Jurkat, Clone E6-1 (cell line): ENCODE measurements at regions not wholly inside any gene's neighbourhood (a gene's known extent, or its start where the extent isn't known, plus 50 kb on each side); places are given as distances from the start of the nearest gene placed in this dataset.

Experiments used
- DNase-seq: peaks from one replicate; pipeline ENCODE4 v3.0.0-alpha.2; 2011; ENCODE audit warnings: low read depth, low spot score
- H3K4me3 ChIP-seq: 2 replicates; pipeline ENCODE4 v1.5.1; 2011; ENCODE audit warnings: mild to moderate bottlenecking, low read length, control low read depth, moderate library complexity

DNA sequence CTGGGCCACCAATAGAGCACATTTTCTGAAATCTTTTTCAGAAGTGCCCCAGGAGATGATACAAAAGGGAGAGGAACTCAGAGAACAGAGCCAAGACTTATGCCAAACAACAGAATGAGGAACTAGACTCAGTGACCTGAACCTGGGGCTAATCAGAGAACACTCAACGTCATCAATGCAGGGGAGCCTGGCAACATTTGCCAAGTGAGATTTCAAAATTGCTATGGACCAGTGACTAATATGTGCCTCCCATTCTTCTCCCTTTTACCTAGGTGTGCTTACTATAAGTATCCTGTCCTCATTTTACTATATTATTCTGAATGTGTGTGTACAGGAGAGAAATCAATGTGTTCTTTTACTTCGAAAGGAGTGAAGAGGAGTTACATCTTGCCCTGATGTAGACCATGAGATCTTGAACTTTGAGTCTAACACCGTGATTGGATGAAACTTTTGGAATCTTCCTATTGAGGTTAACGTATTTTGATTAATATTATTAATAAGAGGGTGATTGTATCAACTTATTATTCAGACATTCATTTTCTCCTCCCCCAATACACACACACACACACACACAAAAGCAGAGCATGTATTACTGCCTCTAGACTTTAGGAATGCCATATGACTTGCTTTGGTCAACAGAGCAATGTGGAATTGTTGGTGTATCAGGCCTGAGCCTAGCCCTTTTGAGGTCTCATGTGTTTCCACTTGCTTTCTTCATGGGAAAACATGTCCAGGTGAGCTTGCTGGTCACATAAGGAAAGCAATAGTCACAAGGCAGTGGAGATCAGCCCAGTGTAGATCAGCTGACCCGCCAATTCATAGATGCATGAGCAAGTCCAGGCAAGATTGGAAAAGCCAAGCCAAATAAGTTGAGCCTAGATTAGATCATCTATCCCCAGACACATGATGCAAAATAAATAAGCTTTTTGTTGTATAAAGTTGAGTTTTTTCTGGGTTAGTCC lies 80.3 kb upstream of the ETS2 start:
- H3K4me3 ChIP-seq, result no peak overlapping the region

DNA sequence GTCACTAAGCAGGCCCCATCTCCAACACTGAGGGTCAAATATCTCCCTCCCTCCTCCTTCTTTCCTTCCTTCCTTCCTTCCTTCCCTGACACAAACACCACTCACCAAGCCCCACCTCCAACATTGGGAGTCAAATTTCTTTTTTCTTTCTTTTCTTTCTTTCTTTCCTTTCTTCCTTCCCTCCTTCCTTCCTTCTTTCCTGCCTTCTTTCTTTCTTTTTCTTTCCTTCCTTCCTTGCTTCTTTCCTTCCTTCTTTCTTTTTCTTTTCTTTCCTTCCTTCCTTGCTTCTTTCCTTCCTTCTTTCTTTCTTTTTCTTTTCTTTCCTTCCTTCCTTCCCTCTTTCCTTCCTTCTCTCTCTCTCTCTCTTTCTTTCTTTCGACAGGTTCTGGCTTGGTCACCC lies 79.2 kb upstream of the ETS2 start:
- no peak overlapping the region for H3K4me3 ChIP-seq
- no peak for DNase-seq

More for the DNA sequence above, 80.3 kb upstream of the ETS2 start:
- DNase-seq, result no peak

DNA sequence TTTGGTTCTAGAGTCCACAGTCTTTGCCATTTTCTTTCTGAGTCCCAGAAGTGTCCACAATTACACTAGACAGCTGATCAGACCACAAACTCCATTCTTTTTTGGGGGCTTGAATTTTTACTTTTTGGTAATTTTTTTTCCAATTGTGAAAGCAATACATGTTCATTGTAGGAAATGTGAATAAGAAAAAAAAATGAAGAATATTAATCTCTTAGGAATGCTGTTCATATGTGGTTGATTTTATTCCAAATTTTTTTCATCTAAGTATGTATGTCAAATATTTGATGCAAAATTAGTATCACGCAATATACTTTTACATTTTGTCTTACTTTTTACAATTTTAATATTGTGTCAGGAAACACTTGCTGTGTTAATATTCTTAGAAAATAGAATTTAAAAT lies 76.4 kb upstream of the ETS2 start:
- DNase-seq, result no peak

DNA sequence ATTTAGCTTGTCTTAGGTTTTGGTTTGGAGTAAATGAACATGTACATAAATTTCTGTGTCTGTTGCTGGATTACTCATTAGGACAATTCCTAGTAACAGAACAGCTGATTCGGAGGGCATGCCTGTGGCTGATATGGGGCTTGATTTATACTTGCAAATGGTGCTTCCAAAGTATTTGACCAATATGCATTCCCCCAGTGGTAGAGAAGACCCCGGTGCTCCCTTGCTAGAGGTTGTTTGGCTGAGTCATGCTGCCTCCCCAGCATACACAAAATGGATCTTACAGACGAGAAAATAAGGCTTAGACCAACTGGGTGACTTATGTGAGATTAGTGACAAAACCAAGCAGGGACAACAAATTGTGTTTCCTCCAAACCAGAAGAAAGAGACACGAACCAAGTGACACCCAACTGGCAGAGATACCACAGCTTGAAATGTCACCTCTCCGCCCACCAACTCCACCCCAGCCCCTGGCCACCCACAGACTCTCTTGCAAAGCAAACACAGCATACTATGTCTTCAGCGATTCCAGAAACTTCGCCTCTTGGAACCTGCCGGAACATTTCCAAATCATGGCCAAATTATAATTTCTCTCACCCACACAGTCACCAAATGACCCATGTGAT lies 75.9 kb upstream of the ETS2 start:
- no peak for DNase-seq

More for the DNA sequence above, 76.4 kb upstream of the ETS2 start:
- H3K4me3 ChIP-seq, result no peak overlapping the region

DNA sequence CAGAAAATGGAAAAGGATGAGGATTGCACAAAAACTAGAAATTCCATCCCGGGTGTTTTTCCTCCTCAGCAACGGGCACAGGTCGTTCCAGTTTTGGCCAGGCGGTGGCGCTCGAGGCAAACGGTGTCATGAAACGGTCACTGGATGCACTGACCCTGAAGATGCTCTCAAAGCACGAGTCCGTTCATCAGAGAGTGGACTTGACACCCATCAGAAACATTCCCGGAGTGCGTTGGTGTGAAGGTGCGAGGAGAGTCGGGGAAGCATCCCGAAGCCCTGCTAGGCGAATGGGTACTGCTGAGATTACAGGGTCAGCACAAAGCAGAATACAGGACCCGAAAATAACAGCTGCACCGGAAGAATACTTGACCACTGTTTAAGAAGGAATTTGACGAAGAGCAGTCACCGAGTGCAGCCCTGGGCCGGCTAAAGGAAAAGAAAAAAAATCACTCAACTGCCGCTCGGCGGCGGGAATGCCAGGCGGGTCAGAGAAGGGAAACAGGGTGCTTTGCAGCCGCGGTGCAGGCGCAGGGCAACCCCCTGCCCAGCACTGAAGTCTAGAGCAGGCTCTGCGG lies 71.7 kb upstream of the ETS2 start:
- no peak for DNase-seq
- no peak overlapping the region for H3K4me3 ChIP-seq

More for the DNA sequence above, 75.9 kb upstream of the ETS2 start:
- no peak overlapping the region for H3K4me3 ChIP-seq

DNA sequence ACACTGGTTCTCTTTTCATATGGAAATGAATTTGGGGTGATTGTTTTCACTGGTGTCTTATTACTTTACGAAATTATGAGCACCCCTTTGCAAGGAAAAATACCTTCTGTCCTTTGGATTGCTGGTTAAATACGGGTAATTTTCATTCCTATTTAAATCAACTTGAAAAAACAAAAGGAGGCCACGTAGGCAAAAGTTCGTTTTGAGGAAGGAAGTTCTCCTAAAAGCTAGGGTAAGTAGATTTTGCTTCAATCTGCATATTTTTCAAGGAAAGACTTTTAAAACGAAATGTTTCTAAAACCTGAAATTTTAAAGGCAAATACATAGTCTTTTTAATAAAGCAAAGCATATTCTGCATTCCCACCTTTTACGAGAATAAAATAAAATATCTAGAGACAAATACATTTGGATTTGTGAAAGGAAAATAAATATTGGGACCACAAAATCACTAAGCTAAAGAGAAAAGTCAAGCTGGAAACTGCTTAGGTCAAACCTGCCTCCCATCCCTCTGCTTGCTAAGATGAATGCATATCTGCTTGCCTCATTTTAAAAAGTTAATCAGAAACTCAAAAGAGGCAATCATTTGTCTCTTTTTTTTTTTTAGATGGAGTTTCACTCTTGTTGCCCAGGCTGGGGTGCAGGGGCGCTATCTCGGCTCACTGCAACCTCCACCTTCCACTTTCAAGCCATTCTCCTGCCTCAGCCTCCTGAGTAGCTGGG lies 70.9 kb upstream of the ETS2 start:
- no peak overlapping the region for H3K4me3 ChIP-seq
- DNase-seq, result no peak

DNA sequence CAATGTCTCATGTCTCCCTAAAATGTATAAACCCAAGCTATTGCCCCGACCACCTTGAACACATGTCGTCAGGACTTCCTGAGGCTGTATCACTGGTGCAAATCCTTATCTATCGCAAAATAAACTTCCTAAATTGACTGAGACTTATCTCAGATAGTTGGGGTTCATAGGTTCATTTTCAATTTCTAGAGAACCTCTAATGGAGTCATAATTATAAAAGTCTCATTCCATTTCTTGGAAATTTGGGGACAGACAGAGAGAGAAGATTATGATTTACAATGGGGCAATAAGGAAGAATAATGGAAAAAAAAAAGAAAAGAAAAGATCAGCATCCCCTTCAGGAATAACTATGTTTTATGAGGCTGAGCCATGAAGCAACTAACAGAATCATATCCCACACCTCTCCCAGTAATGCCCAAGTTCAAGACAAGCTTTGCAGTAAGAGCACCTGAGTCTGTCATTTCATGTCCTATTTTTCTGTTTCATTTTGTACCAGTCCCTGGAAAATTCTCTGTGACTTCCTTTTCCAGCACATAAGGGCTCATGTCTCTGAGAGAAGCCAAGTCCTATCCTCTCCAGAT lies 70.0 kb upstream of the ETS2 start:
- DNase-seq, result no peak
- no peak overlapping the region for H3K4me3 ChIP-seq

DNA sequence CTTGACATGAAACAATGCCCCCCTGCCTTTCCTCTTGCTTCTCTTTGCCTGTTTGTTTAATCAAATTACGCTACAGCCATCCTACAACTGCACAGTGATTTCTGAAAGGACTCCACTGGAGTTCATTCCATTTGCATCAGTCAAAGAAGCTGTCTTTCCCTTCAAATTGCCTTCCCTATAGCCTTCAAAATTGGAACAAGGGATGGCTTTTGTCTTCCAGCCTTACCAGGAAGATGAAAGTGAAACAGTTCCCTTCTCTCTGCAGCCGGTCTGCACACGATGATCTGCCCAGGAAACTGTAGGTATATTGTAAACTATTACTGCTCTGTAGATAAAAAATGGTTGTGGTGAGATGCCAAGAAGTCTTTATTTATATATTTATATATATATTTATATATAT lies 65.6 kb upstream of the ETS2 start:
- no peak overlapping the region for H3K4me3 ChIP-seq
- DNase-seq, result no peak

DNA sequence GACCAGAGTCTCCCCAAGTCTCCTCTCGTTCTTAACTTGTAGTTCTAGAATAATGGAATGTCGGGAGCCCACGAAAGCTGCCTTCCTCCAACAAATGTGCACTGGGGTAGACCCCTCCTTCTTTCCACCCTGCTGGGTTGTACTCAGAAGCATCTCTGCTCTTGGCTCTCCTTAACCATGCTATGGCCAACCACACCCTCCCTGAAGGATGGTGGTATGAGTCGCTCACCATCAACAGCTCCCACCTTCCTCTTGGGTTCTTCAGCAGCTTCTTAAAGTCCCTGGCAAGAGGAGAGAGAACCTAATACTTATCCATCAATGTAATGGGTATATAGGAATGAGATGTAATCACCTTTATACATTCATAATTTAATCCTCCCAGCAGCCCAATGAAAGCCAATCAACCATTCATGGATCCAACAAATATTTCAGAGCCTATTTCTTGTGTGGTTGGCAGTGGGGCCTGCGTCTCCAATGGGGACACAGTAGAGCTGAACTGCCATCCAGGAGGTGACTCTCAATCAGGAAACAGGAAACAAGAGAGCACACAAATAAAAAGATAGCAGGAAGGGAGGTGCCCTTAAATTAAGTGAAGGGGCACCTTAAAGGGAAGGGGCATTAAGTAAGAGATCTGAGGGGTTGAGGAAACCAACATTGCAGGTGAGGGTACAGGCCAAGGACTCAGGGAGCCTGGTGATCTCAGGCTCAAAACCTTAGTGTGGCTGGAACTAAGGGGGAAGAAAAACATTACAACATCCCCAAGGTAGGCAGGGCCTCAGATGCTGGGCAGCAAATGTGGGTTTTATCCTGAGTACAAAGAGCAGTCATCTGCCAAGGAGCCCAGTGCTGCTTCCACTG lies 64.4 kb upstream of the ETS2 start:
- no peak for DNase-seq
- H3K4me3 ChIP-seq, result no peak overlapping the region

DNA sequence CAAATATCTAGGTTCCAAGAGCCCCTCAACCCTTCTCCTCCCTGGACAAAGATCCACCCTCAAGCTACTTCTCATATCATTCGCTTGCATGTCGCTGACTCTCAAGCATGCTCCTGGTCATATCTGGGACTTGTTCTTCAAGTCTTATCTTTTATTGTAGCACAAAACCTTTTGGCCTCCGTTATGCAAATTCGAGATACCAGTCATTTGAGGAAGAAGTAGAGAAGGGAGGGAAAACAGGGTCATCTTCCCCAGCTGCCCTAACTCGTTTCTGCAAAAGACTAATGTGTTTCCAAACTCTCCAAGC lies 63.8 kb upstream of the ETS2 start:
- no peak overlapping the region for H3K4me3 ChIP-seq
- no peak for DNase-seq

DNA sequence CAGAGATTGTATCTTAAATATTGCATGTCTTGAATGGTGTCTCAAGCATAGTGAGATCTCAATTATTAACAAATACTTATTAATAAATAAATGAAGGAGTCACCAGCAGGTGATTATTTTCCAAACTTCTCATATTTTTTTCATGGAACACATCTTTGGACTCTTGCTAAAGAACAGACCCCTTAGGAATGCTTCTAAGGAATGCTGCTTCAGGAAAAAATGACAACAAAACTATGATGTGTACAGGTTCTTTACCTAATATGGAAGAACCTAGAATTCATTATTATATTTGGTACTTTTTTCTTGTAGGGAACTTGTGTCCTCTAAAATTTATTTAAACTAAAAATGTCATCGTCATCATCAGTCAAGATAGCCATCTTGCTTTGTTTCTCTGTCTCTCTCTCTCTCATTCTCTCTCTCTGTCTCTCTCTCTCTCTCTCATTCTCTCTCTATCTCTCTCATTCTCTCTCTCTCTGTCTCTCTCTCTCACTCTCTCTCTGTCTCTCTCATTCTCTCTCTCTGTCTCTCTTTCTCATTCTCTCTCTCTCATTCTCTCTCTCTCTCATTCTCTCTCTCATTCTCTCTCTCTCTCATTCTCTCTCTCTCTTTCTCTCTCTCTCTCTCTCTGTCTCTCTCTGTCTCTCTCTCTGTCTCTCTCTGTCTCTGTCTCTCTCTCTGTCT lies 63.0 kb upstream of the ETS2 start:
- DNase-seq, result no peak
- no peak overlapping the region for H3K4me3 ChIP-seq

DNA sequence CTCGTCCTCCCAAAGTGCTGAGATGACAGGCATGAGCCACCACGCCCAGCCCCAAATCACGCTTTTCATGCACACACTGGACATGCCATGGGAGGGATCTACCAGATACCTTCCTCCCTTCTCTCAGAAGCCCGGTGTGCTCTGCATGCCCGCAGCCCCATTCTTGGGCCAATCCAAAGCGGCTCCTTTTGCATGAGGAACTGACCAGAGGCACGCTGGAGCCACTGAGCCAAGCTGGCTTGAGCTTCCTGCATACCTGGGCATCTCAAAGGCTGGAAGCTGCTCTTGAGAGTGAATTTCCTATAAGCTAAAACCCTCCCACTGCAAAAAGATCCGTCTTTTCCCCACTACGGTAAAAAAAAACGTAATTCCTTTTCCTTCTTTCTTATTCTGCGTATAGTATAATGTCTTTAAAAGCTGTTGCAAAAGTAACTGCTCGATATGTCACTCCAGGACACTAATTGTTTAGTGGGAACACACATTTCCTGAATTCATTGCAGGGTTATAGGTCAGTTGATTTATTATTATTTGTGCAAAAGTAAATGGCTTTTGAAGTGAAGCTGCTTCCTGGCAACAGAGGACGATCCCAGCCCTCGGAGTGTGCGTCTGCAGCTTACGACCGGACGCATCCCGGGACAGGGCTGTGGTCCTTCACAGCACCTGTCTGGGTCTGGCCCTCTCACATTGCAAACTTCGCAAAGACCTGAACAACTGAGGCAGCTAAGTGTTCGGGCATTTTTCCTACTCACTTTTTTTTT lies 61.8 kb upstream of the ETS2 start:
- H3K4me3 ChIP-seq, result no peak overlapping the region
- DNase-seq, result no peak

DNA sequence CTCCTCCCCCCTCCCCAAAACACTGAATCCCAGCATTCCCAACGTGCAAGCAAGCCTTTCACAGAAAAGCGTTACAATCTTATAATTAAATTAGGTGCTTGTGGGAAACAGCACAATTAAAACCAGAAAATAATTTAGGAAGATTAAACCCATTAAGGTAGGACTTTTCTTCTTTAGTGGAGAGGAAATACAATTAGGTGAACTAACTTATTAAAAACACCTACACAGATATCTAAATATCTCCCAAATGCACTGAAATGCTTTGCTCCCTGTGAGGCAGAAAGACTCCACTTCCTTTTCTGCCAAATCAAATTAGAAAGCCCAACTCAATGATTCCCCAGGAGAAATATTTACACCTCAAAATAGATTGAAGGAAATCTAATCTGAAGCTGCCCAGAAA lies 60.9 kb upstream of the ETS2 start:
- H3K4me3 ChIP-seq, result no peak overlapping the region
- no peak for DNase-seq

DNA sequence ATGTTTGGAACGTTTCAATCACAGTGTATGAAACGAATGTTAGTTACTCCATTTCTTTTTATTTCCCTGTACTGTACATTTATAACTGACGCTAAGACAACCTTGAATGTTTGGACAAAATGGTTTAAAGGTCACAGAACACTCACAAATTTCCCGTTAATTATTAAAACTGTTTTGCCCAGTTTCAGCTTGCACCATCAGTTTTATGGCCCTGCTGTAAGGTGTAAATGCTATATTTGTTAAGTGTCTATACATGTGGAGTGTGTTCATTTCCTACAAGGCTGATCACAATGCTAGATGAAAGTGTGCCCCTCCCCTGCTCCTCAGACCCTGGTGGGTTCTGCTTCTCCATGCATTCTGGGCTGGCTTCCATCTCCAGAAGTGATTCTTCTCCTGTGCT lies 57.9 kb upstream of the ETS2 start:
- DNase-seq, result no peak
- no peak overlapping the region for H3K4me3 ChIP-seq

DNA sequence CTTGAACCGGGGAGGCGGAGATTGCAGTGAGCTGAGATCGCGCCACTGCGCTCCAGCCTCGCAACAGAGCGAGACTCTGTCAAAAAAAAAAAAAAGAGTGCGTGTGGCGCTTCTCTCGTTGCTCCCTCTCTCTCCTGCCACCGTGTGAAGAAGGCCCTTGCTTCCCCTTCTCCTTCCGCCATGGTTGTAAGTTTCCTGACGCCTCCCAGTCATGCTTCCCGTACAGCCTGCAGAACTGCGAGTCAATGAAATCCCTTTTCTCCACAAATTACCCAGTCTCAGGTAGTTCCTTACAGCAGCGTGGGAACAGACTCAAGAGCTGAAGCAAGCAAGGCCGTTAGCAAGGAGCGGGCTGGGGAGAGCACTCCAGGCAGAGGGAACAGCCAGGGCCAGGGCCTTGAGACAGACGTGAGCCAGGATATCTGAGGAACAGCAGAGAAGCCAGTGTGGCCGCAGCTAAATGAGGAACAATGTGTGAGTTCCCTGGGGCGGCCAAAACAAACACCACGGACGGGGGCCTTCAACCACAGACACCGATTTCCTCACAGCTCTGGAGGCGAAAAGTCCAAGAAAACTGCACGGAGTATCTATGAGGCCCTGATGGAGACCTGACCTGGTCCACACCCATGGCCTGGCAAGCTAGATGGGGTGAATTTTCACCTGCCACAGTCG lies 54.2 kb upstream of the ETS2 start:
- no peak overlapping the region for H3K4me3 ChIP-seq
- no peak for DNase-seq

DNA sequence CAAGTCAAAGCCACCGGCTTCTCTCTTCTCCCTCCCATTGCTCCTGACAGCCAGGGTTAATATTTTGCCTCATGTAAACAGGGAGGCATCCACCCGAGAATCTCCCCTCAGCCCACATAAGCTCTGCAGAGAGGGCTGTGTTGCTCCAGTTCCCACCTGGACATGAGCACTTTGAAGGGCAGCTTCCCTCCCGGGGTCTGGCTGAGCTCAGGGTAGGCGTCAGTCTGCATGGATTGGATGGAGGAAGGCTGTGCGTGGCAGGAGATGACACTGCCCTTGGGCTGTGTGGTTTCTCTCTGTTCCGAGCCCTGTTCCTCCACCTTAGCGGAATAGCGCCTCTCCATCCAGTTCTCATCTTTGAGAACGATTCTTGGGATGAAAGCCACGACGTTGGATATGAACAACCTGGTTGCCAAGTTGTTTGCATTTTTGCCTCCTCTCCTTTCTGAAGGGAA lies 53.7 kb upstream of the ETS2 start:
- DNase-seq, result no peak
- H3K4me3 ChIP-seq, result no peak overlapping the region

DNA sequence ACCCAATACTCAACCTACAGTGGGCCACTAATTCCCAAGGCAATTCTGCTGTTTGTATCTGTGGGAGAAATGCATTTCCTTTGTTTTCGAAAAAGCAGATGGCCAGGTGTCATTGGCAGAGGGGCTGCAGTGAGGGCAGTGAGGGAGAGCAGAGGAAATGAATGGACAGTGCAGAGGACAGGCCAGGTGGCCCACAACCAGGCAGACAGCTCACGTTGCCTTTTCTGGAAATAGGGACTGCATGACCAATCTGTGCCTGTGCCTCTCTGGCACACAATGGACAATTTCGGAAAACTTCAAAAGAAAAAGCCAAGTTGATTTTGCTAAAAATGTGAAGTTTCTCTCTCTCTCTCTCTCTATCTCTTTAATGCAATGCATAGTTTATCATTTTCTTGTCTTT lies 52.6 kb upstream of the ETS2 start:
- DNase-seq, result no peak
- no peak overlapping the region for H3K4me3 ChIP-seq
